NCI-H526 treated with DMSO at 0.1 percent for 48 hours (cell line): ENCODE measurements at regions not wholly inside any gene's neighbourhood (a gene's known extent, or its start where the extent isn't known, plus 50 kb on each side); places are given as distances from the start of the nearest gene placed in this dataset.
"Not testable (repeated sequence)": the region's sequence is repeated elsewhere in the genome, so short reads cannot be mapped to it uniquely, and the experiment has no call there.

Experiments
- DNase-seq: peaks from one replicate; lab custom pipeline; 2025; lab: John Stamatoyannopoulos, UW

- DNase-seq: no peak
Observed at GRCh38 chr12:83709899-83710298, 1023.2 kb downstream of the TMTC2 start.

DNA sequence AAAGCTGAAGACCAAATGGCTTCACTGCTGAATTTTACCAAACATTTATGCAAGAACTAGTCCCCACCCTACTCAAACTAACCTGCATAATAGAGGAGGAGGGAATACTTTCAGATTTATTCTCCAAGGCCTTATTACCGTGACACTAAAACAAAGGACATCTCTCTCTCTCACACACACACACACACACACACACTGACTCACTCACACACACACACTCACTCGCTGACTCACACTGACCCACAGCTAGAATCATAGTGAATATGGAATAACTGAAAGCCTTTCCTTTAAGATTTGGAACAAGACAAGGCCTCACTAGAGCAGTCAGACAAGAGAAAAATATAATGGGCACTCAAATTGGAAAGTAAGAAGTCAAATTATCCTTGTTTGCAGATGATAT, 1014.1 kb downstream of the TMTC2 start:
- no peak for DNase-seq

GRCh38 chr12:83696311-83696710, 1009.6 kb downstream of the TMTC2 start:
- not testable (repeated sequence) for DNase-seq

DNA sequence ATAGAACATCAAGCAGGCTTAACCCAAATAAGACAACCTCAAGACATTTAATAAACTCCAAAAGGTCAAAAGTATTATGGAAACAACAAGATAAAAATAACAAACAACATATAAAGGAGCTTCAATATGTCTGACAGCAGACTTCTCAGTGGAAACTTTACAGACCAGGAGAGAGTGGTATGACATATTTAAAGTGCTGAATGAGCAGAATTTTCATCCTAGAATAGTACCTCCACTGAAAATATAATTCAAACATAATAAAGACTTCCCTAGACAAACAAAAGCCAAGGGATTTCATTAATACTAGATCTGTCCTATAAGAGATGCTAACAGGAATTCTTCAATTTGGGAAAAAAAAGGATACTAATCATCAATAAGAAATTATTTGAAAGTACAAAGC, 1005.0 kb downstream of the TMTC2 start:
- no peak for DNase-seq

DNA sequence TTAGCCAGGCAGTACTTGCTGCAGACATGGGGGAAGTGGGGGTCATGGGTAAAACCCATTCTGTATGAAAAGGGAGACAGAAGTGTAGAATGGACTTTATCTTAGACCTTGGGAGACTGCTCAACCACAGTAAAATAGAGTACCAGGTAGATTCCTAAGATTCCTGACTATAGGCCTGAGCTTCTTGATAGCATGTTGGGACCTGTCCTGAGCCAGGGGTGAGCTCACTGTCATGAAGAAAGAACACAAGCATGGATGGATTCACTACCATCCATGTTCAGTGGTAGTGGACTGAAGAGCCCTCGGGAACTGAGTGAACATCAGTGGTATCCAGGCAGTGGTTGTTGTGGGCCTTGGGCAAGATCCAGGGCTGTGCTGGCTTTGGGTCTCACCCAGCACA, 1003.8 kb downstream of the TMTC2 start:
- DNase-seq: no peak

GRCh38 chr12:83689333-83689732, 1002.6 kb downstream of the TMTC2 start:
- no peak for DNase-seq

GRCh38 chr12:83676781-83677295, 990.1 kb downstream of the TMTC2 start:
- DNase-seq: no peak

GRCh38 chr12:83666690-83667089, 980.0 kb downstream of the TMTC2 start:
- no peak for DNase-seq

DNA sequence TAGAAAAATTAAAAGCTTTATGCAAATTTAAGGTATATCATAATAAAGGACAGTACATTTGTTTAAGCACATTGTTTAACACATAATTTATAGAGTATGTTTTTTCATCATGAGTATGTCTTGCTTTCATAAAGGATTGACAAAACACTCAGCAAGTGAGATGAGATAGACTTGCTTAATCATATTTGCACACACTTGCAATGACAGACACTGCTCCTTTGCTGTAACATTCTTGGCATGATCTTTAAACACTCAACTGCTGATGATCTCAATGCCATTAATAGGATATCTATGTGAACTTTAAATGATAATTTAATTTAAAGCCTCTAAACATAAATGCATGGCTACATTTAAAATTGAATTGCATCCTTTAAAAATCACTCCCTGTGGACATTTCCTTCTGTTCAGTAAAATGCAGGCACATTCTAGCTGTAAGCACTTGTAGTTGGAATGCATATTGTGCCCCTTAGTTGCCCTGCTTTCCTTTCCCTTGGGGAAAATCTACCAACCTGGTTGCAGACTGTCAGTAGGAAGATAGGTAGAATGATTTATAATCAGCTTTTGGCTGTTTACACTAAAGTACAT, 979.0 kb downstream of the TMTC2 start:
- DNase-seq: no peak

DNA sequence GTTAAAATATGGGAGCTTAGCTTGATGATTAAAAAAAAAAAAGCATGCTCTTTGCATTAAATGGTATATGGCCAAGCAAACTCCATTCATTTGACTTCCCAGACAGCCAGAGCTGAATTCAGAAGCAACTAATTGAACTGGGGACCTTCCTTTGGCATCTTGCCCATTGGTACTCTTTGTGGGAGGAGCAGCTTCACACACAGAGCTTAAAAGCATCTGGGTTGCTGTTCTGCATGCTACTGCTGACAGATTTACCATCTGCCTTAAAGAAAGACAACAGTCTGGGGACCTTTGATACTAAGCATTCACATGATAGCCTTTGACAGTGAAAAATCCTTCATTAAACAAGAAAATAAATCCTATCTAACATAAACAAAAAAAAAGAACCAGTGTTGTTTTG, 977.9 kb downstream of the TMTC2 start:
- DNase-seq: no peak

DNA sequence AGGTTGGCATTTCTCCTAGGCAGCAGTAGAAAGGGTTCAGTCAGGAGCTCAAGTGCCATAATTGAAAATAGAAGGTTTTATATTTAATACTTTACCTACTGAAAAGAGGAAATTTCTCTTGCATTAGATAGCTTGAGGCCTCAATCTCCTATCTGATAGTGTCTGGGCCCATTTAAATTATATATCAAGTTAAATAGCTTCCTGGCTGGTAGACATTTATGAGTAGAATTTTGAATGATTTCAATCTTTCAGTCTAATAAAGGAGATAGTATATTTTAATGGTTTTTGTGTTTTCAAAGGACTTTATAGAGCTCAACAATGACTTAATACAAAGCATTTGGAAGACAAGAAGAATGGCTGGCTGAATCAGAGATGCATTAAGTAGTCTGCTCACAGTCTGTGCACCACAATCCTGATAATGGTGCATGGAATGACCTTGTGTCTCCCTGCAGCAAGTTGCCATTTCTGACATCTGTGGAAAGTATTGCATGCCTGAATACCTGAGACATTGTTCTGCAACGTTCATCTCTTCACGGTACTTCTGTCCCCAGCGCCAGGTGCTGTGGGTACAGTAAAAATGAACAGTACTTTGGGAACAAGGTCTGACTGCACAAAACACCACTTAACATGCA, 974.1 kb downstream of the TMTC2 start:
- DNase-seq: no peak

DNA sequence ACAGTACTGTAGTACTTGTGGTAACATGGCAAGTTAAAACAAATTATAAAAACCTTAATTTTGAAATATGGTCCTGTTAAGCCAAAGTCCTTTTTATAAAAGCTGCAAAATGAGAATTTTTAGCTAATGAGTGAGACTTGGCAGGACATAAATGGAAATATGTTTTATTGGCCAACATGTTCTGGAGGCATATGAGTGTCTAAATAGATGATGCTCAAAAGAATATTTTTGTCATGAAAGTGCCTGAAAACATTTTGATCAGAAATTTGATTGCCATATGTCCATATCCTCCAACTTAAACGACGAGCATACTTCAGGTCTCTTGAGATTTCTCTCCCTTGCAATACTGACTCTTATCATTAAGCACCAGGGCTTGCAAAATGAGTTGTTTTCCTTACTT, 972.6 kb downstream of the TMTC2 start:
- DNase-seq: no peak

- DNase-seq: no peak
Observed at GRCh38 chr12:83656004-83656403, 969.3 kb downstream of the TMTC2 start.

DNA sequence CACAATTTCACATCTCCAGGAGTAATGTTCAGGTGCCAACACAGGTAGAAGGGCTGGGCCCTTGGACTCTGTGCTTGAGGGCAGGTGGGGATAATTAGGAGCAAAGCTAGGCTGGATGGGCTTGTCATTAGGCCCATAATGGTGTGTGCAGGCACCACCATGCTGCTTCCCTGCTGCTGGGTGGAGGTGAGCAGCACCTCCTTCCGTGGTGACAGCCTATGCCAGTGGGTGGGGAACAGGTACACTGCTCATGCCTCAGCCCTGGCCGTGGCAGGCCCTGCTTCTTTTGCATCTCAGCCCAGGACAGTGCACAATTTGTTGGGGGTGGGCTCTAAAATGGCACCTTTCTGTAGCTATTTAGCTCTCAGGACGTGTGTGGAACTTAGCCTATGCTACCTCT, 955.5 kb downstream of the TMTC2 start:
- DNase-seq: no peak

GRCh38 chr12:83641789-83642188, 955.1 kb downstream of the TMTC2 start:
- no peak for DNase-seq

DNA sequence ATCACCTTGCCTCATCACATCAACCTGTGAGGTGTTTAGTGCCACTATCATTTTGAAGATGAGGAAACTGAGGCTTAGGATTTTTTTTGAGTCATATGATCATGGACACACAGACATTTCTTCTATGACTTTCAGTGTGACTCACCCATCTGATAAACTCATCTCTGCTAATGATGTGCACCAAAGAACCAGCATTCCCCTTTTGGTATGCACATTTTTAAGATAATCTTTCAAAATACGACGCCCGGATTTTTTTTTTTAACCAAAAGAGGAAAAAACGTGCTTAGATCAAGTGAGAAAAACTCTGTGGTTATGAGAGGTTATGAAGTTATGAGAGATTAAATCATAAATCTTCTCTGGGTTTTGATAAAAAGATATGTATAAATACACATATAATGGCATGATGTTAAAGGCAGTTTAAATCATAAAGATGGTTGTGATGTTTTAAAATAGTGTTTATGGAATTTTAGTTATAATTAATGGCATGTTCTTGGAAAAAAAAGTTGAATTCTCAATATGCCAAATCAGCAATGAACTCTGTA, 948.1 kb downstream of the TMTC2 start:
- DNase-seq: no peak

GRCh38 chr12:83630526-83630925, 943.8 kb downstream of the TMTC2 start:
- DNase-seq: no peak

- DNase-seq: no peak
Observed at GRCh38 chr12:83629931-83630330, 943.2 kb downstream of the TMTC2 start.

- DNase-seq: no peak
Observed at GRCh38 chr12:83622205-83622604, 935.5 kb downstream of the TMTC2 start.

DNA sequence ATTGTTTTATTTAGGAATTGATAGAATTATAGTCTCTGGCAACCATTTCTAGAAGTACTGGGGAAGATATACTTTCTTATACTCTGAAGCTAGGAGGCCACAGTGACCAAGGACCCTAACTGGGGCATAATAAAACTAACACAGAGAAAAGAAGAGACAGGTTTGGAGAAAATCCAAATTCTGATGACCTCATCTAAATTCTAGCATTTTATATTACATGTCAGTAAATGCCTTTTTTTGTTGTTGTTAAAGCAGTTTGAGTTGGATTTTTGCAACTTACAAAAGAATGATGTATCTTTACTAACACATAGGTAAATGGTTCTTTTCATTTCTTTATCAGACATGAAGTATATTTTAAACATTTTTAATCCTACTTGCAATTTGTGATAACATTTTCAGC, 933.3 kb downstream of the TMTC2 start:
- no peak for DNase-seq

DNA sequence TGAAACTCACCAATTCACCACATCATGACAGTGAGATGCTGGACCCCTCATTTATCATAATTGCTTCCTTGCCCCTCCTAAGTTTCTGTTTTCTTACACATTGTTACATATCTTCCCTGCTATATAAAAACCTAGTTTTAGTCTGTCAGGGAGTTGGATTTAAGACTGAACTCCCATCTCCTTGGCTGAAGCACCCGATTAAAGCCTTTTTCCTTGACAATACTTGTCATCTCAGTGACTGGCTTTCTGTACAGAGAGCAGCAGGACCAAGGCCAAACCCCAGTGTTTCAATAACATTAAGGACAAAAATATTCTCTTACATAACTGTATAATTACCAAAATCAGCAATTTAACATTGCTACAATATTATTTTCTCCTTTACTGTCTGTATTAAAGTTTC, 928.4 kb downstream of the TMTC2 start:
- no peak for DNase-seq

GRCh38 chr12:83613586-83614110, 926.9 kb downstream of the TMTC2 start:
- DNase-seq: no peak

- no peak for DNase-seq
Observed at GRCh38 chr12:83603106-83603505, 916.4 kb downstream of the TMTC2 start.

GRCh38 chr12:83575326-83575725, 888.6 kb downstream of the TMTC2 start:
- DNase-seq: no peak
